Cardiac septum (tissue), 1 donor: ENCODE measurements at regions not wholly inside any gene's neighbourhood (a gene's known extent, or its start where the extent isn't known, plus 50 kb on each side); places are given as distances from the start of the nearest gene placed in this dataset.
"Not testable (repeated sequence)": the region's sequence is repeated elsewhere in the genome, so short reads cannot be mapped to it uniquely, and the experiment has no call there.

Experiments used
- DNase-seq: peaks from one replicate; pipeline ENCODE4 v3.0.0-alpha.2; 2020; ENCODE audit warnings: low spot score
- intact Hi-C: fragments of 100-400 bp; cut with DNase I; formaldehyde crosslinking; loops from one replicate; pipeline ENCODE4 v1.14.0; 2022
- donor health status: DM: no; HTN: no; CAD: no.

- intact Hi-C loops = no loop called here
- no peak for DNase-seq
Observed at GRCh38 chr4:117515921-117516320, 430.5 kb upstream of the TRAM1L1 start.

- intact Hi-C loops = no loop called here
- DNase-seq = no peak
Observed at GRCh38 chr4:117527601-117528000, 442.2 kb upstream of the TRAM1L1 start.

GRCh38 chr4:117529401-117529800 is 444.0 kb upstream of the TRAM1L1 start:
- intact Hi-C loops = no loop called here

GRCh38 chr4:117533501-117533900 is 448.1 kb upstream of the TRAM1L1 start:
- DNase-seq = no peak
- intact Hi-C loops = no loop called here

More at GRCh38 chr4:117529401-117529800, 444.0 kb upstream of the TRAM1L1 start:
- DNase-seq = no peak

- DNase-seq = no peak
- intact Hi-C loops = no loop called here
Observed at GRCh38 chr4:117545039-117545438, 459.7 kb upstream of the TRAM1L1 start.

GRCh38 chr4:117549524-117549923 is 464.1 kb upstream of the TRAM1L1 start:
- intact Hi-C loops = no loop called here
- no peak for DNase-seq

GRCh38 chr4:117550085-117550484 is 464.7 kb upstream of the TRAM1L1 start:
- intact Hi-C loops = no loop called here
- no peak for DNase-seq

GRCh38 chr4:117560329-117560728 is 474.0 kb upstream of the NDST3 start:
- intact Hi-C loops = no loop called here
- DNase-seq = no peak

- no peak for DNase-seq
- intact Hi-C loops = no loop called here
Observed at GRCh38 chr4:117574085-117574484, 460.2 kb upstream of the NDST3 start.

- DNase-seq = no peak
- intact Hi-C loops = no loop called here
Observed at GRCh38 chr4:117575850-117576249, 458.4 kb upstream of the NDST3 start.

- no peak for DNase-seq
- intact Hi-C loops = no loop called here
Observed at GRCh38 chr4:117577686-117578311, 456.5 kb upstream of the NDST3 start.

- DNase-seq = no peak
- intact Hi-C loops = no loop called here
Observed at GRCh38 chr4:117588771-117589170, 445.5 kb upstream of the NDST3 start.

- no peak for DNase-seq
- intact Hi-C loops = no loop called here
Observed at GRCh38 chr4:117596917-117597480, 437.3 kb upstream of the NDST3 start.

- DNase-seq, intact Hi-C loops: not testable (repeated sequence)
Observed at GRCh38 chr4:117599393-117599792, 434.9 kb upstream of the NDST3 start.

GRCh38 chr4:117600936-117601335 is 433.4 kb upstream of the NDST3 start:
- intact Hi-C loops, DNase-seq: not testable (repeated sequence)

- intact Hi-C loops = no loop called here
- DNase-seq = no peak
Observed at GRCh38 chr4:117610706-117611308, 423.5 kb upstream of the NDST3 start.

- no peak for DNase-seq
- intact Hi-C loops = no loop called here
Observed at GRCh38 chr4:117621673-117622072, 412.6 kb upstream of the NDST3 start.

GRCh38 chr4:117623326-117623725 is 411.0 kb upstream of the NDST3 start:
- intact Hi-C loops = no loop called here
- no peak for DNase-seq

GRCh38 chr4:117626664-117627063 is 407.6 kb upstream of the NDST3 start:
- DNase-seq = no peak
- intact Hi-C loops = no loop called here

- no peak for DNase-seq
- intact Hi-C loops = no loop called here
Observed at GRCh38 chr4:117634716-117635115, 399.6 kb upstream of the NDST3 start.

GRCh38 chr4:117637347-117637746 is 396.9 kb upstream of the NDST3 start:
- intact Hi-C loops = no loop called here

More at GRCh38 chr4:117637347-117637746, 396.9 kb upstream of the NDST3 start:
- no peak for DNase-seq
